H1 (cell line): ENCODE measurements at regions not wholly inside any gene's neighbourhood (a gene's known extent, or its start where the extent isn't known, plus 50 kb on each side); places are given as distances from the start of the nearest gene placed in this dataset.

ENCODE experiments used
- CHD2 ChIP-seq: IDR thresholded peaks from 2 replicates; pipeline ENCODE4 v1.6.1; 2012; ENCODE audit warnings: low read length, improper control_type of control experiment
- CTCF ChIP-seq, 3 experiments: IDR thresholded peaks; 1 replicate in 2 of 3; 2 replicates in 1 of 3; pipeline versions ENCODE4 v1.5.1 to v1.6.1; 2011; ENCODE audit warnings: low read length in 3 of 3, mild to moderate bottlenecking in 3 of 3, inconsistent platforms in 2 of 3, low read depth in 1 of 3, moderate library complexity in 1 of 3; ENCODE audit not compliant: insufficient read depth in 1 of 3; ENCODE audit errors: control extremely low read depth in 1 of 3
- EZH2 ChIP-seq: fragments of 200-600 bp; sonication (generic); IDR thresholded peaks from 2 replicates; pipeline ENCODE4 v1.7.1; 2012; ENCODE audit warnings: low read depth, mild to moderate bottlenecking, moderate library complexity, low read length, inconsistent platforms; ENCODE audit not compliant: severe bottlenecking
- HDAC2 ChIP-seq, 2 experiments: fragments of 300-600 bp in 1 of 2; sonication (generic) in 1 of 2; IDR thresholded peaks; 2 replicates each; pipeline ENCODE4 v1.6.1; 2011 to 2012; ENCODE audit warnings: low read depth in 2 of 2, low read length in 2 of 2, mild to moderate bottlenecking in 2 of 2, moderate library complexity in 2 of 2, borderline replicate concordance in 1 of 2, inconsistent platforms in 1 of 2
- JUN ChIP-seq: IDR thresholded peaks from 2 replicates; pipeline ENCODE4 v1.6.1; 2011; ENCODE audit warnings: low read depth, mild to moderate bottlenecking, improper control_type of control experiment, low read length
- JUND ChIP-seq: IDR thresholded peaks from 2 replicates; pipeline ENCODE4 v1.6.1; 2011; ENCODE audit warnings: mild to moderate bottlenecking, improper control_type of control experiment, low read length
- POLR2A ChIP-seq, 2 experiments: IDR thresholded peaks; 1 replicate in 1 of 2; 2 replicates in 1 of 2; pipeline ENCODE4 v1.6.1; 2011; ENCODE audit warnings: low read depth in 2 of 2, low read length in 2 of 2, mild to moderate bottlenecking in 2 of 2; ENCODE audit errors: control extremely low read depth in 1 of 2
- RAD21 ChIP-seq, 2 experiments: IDR thresholded peaks in 1 of 2; conservative IDR thresholded peaks in 1 of 2; 2 replicates each; pipeline ENCODE4 v1.6.1; 2011; ENCODE audit warnings: low read depth in 2 of 2, low read length in 2 of 2, improper control_type of control experiment in 1 of 2, inconsistent platforms in 1 of 2, mild to moderate bottlenecking in 1 of 2, moderate library complexity in 1 of 2
- SIX5 ChIP-seq: IDR thresholded peaks from 2 replicates; pipeline ENCODE4 v1.6.1; 2011; ENCODE audit warnings: mild to moderate bottlenecking, low read depth, low read length
- TAF7 ChIP-seq: optimal IDR thresholded peaks from 2 replicates; pipeline ENCODE3; 2011; ENCODE audit warnings: low read depth, mild to moderate bottlenecking, inconsistent platforms, low read length, moderate library complexity, borderline replicate concordance
- ZNF274 ChIP-seq: IDR thresholded peaks from 2 replicates; pipeline ENCODE4 v1.7.0; 2012; ENCODE audit warnings: low read length, borderline replicate concordance; ENCODE audit errors: extremely low read depth

GRCh38 chr9:86868616-86869015 lies 78.7 kb downstream of the GAS1 start:
- TF ChIP-seq CTCF (IDR thresholded peaks at IDR 0.05; ENCODE audit: control extremely low read depth in 1 of 3, insufficient read depth in 1 of 3, low read depth in 1 of 3, low read length in 3 of 3) (no peak), POLR2A (IDR thresholded peaks at IDR 0.05; ENCODE audit: control extremely low read depth in 1 of 2, low read depth in 2 of 2, low read length in 2 of 2) (no peak), ZNF274 (no peak), RAD21 (IDR thresholded peaks at IDR 0.05 in 1 of 2, conservative IDR thresholded peaks at IDR 0.05 in 1 of 2; ENCODE audit: low read depth in 2 of 2, low read length in 2 of 2) (no peak), JUN (no peak), EZH2 (no peak), HDAC2 (IDR thresholded peaks at IDR 0.05; ENCODE audit: borderline replicate concordance in 1 of 2, low read depth in 2 of 2, low read length in 2 of 2) (no peak), TAF7 (no peak), SIX5 (no peak), CHD2 (no peak), JUND (no peak)
